DMS 273 (cell line): ENCODE measurements at regions not wholly inside any gene's neighbourhood (a gene's known extent, or its start where the extent isn't known, plus 50 kb on each side); places are given as distances from the start of the nearest gene placed in this dataset.

Experiments used
- DNase-seq: peaks from one replicate; lab custom pipeline; 2025; ENCODE audit not compliant: unreplicated experiment; lab: John Stamatoyannopoulos, UW

DNA sequence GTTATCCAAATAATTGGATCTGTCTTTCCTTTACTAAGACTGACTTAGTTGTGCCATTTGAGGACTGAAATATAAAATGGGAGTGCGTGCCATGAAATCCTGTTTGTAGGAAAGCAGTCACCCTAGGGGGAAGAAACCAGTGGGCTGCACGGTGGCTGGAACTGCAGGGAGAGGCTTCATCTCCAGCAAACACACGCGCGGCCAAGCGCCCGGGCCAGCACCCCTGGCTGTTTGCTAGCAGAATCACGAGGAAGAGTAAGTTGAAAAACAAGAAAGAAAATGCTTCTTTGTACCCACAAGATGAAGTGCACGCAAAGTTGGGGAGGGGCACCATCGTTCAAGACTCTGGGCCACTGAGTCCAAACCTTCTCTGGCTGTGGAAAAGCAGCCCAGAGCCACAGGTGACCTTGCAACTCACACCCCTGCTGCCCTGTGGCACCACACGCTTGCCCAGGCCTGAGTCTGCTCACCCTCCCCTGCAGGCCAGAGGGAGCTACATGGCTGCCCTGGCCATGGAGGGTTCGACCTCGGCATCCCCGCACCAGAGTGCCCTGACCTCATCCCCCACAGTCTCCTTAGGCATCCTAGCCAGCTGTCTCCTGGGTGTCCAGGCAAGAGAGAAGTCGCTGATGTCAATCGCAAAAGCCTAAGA, 55.2 kb downstream of the IRX2 start:
- no peak for DNase-seq

DNA sequence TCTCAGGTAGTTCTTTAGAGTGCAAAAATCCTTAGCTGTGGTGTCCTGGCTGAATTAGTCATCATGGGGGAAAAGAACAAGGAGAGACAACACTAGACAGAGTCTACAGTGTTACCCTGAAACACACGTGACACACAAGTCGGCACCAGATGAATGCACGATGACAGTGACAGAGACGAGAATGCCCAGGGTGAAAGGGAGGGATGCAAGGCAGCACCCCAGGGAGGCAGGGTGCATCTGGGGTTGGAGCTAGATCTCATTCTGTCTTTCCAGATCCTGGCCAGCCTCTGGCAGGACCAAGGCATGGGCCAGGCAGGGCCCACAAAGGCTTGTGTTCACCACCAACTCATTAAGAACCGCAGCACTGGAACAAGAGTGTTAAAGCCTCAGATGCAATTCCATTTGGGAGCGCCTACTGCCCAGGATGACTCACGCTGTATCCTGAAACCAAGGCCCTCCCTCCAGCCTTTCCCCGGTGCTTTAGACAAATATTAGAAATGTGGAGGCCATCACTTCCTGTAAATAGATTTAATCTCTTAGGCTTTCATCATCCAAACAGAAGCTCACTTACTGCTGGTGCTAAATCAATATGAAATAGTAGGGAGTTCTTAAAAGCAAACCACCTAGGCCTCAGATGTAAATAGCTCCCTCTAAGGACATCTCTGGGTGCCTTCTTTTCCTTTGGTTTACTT, 56.1 kb downstream of the IRX2 start:
- DNase-seq, result no peak

DNA sequence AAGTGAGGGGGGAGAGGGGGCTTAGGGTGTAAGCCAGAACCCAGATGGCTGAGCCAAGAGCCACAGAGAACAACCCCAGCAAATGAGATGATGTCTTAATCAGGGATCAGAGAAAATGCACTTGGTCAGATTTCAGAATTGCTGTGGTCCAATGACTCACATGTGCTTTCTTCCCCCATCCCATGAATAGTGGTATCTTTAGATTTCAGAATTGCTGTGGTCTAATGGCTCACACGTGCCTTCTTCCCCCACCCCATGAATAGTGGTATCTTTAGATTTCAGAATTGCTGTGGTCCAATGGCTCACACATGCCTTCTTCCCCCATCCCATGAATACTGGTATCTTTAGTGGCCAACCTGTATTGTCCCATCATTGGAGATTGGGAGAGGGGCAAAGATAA, 59.9 kb downstream of the IRX2 start:
- no peak for DNase-seq

DNA sequence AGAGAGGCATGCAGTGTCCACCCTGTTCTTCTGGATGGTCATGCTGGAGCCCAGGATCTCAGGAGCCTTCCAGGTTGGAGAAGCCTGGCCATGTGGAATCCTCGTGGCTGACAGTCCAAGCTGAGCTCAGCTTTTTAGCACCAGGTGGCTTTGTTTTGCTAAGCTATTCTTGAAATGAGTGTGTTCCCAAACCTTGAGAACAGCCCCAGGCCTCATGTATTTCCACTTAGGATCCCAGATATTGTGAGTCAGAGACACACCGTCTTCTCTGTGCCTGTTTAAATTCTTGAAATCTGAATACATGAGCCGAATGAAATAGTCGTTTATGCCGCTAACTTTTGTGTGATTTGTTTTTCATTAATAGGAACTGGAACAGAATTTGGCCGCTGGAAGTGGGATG, 61.2 kb downstream of the IRX2 start:
- DNase-seq, result no peak

DNA sequence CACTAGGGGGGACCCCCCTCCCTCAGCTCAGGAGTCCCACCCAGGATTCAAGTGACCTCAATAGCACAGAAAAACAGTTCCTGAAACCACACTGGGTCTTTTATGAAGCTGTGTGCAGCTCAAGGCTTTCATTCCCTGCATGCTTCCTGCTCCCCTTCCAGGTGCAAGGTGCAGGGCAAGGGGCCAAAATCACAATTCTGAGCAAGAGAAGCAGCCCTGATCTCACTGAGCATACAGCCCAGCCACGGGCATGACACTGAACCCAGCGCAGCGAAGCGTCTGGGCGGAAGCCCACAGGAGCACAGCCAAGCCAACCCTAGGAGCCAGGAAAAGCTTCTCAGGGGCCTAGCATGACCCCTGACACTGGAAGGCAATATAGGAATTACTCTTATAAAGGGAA, 62.9 kb downstream of the IRX2 start:
- no peak for DNase-seq

DNA sequence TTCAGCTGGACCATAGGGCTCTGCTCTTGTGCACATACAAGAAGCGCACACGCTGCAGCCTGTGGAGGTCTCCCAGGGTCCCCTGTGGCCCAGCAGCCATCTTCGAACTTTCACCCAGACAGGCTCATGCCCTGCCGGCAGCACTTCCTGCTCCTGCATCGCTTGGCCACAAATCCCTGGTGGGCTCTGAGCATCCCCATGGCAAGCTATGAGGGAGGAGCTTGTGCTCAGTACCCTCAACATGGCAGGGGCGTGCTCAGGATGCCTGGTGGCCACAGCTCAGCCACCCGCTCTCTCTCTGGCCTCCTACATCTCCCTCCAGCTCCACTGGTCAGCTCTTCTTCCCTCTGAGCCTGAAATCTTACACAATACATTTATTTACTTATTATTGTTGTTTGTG, 63.7 kb downstream of the IRX2 start:
- no peak for DNase-seq

DNA sequence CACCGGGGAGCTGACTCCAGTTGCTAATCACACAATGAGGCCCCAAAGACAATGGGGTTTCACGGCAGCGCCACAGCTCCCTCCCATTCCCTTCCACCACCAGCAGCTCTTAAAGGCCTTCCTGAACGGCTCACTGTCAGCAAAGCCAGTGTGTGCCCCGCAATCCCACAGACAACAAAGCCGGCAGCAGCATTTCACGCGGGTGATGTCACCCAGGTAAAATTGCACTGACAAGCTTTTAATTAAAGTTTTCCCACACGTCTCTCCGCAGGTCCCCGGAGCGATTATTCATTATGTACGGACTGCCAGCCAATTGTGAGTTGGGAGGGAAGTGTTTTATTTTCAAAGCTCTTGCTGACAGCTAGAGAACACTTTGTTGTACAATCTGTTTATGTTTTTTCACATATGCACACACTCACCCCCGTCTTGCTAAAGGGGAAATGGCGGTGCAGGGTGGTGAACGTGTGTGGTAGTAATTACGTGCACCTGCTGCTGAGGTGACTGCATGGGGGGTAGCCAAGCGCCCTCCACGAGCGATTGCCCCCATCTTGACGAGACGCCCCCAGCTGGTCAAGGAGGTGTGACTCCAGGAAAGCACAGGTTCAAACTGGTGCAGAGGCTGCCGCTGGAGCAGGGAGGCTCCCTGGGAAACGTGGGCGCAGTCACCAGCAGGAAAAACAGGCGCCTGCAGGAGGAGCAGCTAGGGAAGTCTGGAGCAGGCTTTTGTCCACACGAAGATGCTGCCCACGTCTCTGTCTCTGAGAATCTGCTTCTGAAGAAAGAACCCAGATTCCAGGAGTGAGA, 65.0 kb downstream of the IRX2 start:
- no peak for DNase-seq

DNA sequence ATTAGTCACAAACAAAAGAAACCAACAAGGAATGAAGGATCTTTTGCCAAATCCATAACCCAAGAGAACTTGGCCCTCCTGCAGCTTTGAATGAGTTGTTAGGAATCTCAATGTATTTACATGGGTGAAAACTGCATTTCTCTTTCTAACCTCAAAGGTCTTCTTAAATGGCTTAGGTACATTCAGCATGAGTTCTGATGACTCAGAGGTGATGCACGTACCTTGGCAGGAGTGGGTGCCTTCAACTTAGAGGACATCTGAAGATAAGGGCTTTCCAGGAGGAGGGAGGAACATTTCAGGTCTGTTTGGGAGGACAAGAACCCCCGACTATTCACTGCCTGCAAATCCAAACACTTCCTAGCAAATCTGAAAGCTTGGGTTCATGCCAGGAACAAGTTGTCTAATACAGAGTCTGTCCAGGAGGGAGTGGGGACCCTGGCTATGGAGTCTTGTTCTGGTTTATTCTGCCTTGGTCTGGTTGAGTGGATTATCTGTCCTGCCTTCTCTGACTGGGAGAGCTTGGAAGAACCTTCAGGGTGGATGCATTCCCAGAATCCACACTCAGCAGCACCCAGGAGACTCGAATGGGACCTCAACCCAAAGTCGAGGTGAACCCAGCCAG, 65.7 kb downstream of the IRX2 start:
- DNase-seq, result no peak

DNA sequence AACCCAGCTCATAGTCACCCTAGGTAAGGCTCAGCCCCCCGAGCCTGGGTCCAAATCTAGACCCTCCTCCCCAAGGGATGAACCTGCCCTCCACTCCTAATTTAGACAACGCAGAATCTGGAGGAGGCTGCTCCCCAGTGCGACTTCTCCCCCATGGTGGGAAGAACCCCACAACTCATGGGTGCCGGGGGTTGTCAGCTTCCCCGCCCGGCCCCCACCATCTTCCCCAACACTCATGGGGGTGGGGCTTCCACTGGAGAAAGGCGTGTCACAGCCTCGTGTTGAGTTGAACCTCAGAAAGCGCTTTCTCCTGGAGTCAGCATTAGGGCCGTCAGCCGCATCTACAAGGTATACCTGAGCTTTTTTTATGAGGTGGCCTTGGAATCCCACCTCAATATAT, 66.9 kb downstream of the IRX2 start:
- no peak for DNase-seq

DNA sequence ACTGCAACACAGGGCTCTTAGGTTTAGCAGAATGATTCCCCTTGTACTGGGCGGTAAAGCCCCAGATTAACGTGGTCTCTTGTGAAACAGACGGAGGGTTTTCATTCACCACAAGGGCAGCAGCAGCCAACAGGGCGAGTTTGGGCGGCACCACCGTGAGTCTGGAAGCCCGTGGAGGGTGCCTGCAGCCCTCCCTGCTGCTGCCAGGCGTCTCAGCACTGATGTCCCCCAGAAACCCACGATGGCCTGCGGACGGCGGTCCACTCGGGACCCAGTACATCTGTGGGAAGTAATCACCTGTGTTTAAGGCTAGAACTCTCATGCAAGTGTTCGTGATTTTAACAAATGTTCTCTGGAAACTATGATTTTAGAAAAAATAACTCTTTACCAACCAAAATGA, 67.8 kb downstream of the IRX2 start:
- no peak for DNase-seq

DNA sequence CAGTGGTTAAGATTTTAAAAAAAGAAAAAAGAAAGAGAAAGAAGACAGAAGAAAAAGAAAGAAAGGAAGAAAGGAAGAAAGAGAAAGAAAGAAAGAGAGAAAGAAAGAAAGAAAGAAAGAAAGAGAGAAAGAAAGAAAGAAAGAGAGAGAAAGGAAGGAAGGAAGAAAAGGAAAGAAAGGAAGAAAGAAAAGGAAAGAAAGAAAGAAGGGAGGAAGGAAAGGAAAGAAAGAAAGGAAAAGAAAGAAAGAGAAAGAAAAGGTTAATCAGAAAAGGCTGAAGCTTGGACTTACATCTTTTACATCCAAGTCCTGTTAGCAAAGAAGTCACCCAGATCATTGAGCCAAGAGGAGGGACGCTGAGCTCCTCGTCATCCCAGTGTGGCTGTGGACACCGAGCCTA, 70.0 kb downstream of the IRX2 start:
- DNase-seq, result no peak

DNA sequence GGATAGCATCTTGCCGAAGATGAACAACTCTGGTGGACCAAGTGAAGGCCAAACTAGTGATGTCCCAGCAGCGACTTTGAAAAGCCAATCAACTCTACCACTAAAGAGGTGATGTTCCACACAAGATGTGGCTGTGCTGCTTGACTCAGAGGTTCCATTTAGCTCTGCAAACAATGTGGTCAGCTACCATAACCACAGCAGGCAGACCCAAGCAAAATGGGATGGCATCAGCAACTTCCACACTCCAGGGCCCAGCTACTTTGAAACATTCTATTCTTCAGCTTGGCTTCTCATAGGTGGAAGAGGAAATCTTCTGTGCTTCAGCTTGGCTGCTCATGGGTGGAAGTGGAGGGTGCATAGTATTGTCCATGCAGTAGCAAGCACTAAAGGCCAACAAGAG, 70.5 kb downstream of the IRX2 start:
- DNase-seq, result no peak

DNA sequence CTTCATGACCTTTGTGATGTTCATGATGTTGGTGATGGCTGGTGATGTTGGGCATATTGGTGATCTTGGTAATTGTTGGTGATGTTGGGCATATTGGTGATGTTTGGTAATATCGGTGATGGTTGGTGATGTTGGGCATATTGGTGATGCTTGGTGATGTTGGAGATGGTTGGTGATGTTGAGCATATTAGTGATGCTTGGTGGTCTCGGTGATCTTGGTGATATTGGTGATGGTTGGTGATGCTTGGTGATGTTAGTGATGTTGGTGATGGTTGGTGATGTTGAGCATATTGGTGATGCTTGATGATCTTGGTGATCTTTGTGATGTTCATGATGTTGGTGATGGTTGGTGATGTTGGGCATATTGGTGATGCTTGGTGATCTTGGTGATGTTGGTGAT, 73.8 kb downstream of the IRX2 start:
- no peak for DNase-seq

DNA sequence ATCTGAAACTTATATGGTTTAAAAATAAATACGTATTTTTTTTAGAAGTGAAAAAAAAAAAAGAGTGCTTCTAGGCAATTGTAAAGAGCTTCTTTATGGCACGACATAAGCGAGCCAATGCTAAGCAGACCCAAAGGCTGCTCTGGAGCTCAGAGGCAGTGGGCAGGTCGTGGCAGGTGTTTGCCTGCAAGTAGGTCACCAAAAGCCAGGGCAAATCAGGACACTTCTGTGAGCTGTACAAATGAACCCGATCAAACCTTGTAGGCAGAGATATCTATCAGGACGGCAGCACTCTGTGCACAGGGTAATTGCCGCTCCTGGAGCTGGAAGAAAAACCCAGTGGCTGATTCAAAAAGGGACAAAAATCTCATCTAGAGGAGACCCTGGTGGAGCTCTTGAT, 75.9 kb downstream of the IRX2 start:
- no peak for DNase-seq

DNA sequence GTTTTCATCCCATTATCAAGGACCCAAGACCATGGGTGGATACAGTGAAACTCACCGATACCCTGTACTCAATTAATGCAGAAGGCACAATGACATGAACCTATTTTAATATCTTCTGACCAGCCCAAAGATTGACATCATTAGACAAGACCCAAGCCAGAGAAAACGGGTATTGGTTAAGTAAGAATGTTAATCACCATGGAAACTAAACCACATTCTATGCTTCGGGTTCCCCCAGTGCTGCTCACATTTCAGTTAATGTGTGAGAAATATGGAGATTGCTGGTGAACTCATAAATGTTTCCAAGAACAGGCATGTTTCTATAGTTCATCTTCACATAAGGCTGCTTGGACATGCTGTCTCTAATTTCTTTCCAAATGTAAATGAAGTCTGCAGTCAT, 77.0 kb downstream of the IRX2 start:
- no peak for DNase-seq

DNA sequence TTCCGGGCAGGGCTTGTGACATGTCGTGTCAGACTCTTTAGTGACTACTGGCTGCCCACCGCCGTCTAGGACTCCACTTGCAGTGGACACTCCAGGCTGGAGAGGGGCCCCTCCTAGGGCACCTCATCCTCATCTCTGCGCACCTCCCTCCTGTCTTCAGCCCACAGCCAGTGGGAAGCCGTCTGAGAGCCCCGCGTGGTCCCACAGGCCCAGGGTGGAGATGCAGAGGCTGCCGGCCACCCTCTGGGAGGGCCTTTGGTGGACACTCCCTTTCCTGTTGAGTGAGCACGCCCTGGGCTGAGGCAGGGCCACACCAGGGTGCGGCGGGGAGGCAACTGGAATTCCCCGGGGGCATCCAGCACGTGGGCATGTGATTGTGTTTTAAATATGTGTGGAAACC, 80.5 kb downstream of the IRX2 start:
- DNase-seq, result no peak

DNA sequence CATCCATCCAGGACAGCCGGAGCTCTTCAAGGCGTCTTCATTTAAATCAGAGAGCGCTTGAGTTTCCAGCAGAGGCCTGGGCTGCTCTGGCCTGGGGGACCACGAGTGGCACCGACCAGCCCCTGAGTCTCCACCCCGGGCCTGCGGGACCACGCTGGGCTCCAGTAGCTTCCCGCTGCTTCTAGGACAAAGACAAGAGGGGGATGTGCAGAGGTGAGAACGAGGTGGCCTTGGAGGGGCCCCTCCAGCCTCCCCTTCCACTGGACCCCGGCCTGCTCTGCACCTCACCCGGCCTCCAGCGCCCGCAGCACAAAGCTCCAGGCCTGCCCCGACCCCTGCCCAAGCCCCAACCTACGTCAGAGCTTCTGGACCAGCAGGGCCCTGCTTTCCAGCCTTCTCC, 81.6 kb downstream of the IRX2 start:
- no peak for DNase-seq

DNA sequence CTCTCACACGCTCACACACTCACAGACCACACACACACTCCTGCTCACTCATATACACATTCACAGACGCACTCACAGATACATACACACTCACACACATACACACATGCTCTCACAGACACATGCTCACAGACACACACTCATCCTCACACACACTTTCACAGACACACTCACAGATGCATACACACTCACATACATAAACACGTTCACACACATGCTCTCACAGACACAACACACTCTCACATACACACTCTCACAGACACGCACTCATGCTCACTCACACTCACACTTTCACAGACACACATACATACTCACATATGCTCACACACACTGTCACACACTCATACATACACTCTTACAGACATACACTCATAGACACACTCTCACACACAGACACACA, 82.2 kb downstream of the IRX2 start:
- no peak for DNase-seq

DNA sequence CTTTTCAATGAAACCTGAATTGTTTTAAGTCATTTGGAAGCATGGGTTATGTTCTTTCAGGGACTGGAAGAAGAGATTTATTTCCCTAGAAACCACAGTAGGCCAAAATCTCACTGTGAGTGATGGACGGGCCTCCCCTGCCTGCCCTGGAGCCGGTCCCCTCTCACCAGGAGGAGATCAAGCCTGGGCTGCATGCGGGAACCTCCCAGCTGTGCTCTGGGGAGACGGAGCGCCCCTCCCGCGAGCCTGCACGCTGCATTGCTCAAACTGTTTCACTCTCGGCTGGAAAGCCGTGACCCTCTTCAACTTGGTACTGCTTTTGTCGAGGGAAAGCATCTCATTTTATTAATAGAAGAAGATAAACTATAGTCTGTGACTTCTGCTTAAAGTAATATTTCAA, 85.4 kb downstream of the IRX2 start:
- DNase-seq, result no peak

DNA sequence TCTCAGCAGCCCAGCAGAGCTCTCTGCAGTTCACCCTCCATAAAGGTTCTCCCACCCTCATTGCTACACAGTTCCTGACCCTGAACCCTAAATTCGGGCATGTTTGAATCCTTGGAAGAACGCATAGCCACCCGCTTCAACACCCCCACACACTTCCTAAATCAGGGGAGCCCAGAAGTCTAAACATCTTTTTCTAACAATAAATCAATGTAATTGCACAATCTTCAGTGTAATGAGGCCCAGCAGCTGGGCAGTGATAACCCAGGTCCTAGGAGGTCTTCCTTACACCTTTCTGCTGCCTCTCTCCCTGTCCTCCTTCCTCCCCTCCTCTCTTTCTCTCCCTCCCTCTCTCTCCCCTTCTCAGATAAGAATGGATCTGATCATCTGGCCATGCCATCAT, 88.0 kb downstream of the IRX2 start:
- no peak for DNase-seq

DNA sequence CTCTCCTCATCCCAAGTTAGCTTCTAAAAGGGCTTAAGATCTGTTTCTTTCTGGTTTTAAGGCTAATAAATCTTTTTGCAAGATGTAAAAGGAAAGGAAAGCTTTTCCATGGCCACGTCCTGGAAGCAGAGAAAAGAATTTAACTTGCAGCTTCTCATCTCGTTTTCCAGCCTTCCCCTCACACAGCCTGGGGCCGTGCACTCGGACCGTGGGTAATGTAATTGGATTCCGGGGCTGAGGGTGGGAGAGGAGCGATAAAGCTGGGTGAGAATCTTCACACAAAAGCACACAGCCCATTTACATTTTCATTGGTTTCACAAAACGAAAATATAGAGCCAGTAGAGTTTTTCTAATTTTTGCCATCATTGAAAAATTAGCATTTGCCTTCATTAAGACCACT, 91.2 kb downstream of the IRX2 start:
- no peak for DNase-seq

DNA sequence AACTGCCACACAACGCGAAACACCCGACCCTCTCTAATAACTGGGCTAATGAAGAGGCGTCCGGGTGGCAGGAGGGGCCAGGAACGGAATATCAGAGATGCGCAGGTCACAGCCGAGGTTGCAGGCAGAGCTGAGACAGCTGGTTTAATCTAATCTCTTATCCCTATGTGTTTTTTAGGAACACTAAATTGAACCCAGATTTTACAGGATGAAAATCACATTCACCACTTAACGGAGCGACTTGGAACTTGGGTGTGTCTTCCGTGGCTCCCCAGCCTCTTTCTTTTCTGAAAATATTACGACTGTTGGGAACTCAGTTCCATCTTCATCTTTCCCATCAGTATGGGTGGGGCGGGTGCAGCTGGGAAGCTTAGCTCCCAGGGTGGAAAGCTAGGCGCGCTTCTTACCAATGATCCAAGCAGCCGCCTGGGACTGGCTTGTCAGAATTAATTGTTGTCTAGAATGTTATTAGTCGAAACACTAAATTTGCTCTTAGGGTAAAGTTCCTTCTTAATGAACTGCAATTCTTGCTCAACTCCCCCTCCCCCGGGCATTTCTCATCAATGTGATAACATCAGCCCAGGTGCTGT, 92.5 kb downstream of the IRX2 start:
- DNase-seq, result no peak
